Lower leg skin (tissue), 4 donors: ENCODE measurements at regions not wholly inside any gene's neighbourhood (a gene's known extent, or its start where the extent isn't known, plus 50 kb on each side); places are given as distances from the start of the nearest gene placed in this dataset.

Experiments
- DNase-seq, 2 donors: peaks; one replicate each; pipeline ENCODE4 v3.0.0-alpha.2; 2019; ENCODE audit warnings: low spot score in 2 of 2
- H3K4me3 ChIP-seq: fragments of 200-600 bp; sonication (generic); 2 replicates; pipeline ENCODE4 v1.5.1; 2017; ENCODE audit warnings: mild to moderate bottlenecking, low read depth; ENCODE audit not compliant: poor library complexity, severe bottlenecking
- POLR2A ChIP-seq, 2 donors: fragments of 450-650 bp; IDR thresholded peaks; one replicate each; pipeline ENCODE4 v1.6.1; 2016 to 2017; ENCODE audit warnings: antibody characterized with exemption in 2 of 2, mild to moderate bottlenecking in 1 of 2, moderate library complexity in 1 of 2
- WGBS, 2 donors: methylation state at CpG; one replicate each; pipeline ENCODE4 v1.1.5; 2018; 5-methylcytosine and 5-hydroxymethylcytosine counted together
- intact Hi-C: fragments of 100-400 bp; cut with DNase I; formaldehyde crosslinking; loops from one replicate; pipeline ENCODE4 v1.15.0; 2023; ENCODE audit warnings: low total_unique reads
- TF ChIP-seq, protein P1 (sequence below), 3 donors: fragments of 450-650 bp; IDR thresholded peaks; one replicate each; pipeline ENCODE4 v1.5.1; 2016; ENCODE audit warnings: antibody characterized with exemption in 3 of 3, mild to moderate bottlenecking in 3 of 3, moderate library complexity in 2 of 3

DNA sequence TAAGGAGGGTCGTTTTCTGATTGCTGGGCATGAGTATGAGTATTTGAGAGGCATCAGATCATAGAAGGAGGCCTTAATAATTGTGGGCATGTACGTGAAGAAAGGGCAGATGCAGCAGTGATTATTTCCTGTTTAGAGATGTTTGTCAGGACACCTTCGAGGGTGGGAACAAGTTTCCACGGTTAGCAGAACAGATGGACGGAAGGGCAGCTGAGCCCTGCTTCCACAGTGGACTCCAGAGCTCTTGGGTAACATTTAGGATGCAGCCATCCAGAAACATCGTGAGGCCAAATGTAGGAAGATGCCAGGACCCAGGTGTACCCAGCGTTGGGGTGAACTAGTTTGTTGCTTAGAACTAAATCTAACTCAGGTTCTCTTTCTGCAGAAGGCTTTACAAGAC lies 231.3 kb upstream of the FAT1 start:
- TF ChIP-seq POLR2A (IDR thresholded peaks at IDR 0.05): no peak
- TF ChIP-seq, protein P1, sequence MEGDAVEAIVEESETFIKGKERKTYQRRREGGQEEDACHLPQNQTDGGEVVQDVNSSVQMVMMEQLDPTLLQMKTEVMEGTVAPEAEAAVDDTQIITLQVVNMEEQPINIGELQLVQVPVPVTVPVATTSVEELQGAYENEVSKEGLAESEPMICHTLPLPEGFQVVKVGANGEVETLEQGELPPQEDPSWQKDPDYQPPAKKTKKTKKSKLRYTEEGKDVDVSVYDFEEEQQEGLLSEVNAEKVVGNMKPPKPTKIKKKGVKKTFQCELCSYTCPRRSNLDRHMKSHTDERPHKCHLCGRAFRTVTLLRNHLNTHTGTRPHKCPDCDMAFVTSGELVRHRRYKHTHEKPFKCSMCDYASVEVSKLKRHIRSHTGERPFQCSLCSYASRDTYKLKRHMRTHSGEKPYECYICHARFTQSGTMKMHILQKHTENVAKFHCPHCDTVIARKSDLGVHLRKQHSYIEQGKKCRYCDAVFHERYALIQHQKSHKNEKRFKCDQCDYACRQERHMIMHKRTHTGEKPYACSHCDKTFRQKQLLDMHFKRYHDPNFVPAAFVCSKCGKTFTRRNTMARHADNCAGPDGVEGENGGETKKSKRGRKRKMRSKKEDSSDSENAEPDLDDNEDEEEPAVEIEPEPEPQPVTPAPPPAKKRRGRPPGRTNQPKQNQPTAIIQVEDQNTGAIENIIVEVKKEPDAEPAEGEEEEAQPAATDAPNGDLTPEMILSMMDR (IDR thresholded peaks at IDR 0.05): no peak
- WGBS, 2 donors: 78 to 81% methylated on average over 7 of the region's 7 CpGs
- no peak overlapping the region for H3K4me3 ChIP-seq
- intact Hi-C loops: no loop called here
- DNase-seq: no peak

DNA sequence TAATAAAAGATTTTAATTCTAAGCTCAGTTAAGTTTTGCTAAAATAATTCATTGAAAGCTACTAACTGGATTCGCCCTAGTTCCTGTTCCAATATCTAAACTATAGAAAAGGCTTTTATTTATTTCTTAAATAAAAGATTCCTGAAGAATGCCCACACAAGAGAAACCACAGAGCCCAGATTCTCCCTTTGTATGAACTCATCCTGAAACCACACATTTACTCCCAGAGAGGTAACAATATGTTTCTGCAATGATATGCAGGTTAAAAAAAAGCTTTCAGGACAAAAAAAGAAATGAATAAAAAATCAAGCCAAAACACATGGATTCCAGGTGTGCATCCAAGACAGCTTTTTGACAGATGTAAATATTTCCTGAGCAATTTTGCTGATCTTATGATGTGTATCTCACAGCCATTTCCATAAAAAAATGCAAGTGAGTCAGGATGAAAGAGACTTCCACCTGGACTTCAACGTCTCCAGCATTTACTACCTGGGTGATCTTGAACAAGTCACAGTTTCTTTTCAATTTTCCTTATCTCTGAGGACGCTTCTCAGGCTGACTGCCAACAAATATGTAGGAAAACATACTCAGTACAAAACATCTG lies 234.4 kb upstream of the FAT1 start:
- DNase-seq: no peak
- 51 to 54% methylated on average over 3 of the region's 3 CpGs for WGBS, 2 donors
- no peak overlapping the region for H3K4me3 ChIP-seq
- TF ChIP-seq POLR2A (IDR thresholded peaks at IDR 0.05): no peak
- TF ChIP-seq, protein P1 (IDR thresholded peaks at IDR 0.05): no peak
- intact Hi-C loops: no loop called here

DNA sequence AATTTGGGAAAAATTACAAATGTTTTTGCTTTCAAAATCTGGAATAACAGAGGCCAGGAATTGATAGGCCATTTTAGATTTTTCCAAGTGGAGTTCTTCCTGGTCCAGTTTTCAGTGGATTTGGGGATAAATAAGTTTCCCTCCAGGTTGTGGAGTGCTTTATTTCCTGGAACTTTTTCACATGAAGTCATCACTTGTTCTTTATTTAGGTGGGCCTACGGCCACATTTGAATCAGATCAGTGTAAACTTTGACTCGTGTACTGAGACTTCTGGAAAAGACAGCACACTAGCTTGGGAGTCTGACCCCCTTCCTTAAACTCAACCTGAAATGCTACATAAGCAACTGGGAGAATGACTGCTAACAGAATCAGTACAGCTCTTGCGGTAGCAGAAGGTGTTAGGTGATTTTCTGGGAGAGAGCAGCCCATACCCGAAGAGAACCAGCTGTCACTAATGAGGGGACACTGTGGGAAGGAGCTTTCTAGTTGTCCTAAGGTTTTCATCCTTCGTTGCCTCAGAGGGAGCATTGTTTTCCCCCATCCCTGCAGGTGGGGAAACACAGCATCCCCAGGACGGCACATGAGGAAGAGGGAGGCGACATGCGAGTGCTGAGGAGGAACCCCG lies 235.2 kb upstream of the FAT1 start:
- intact Hi-C loops: no loop called here
- WGBS, 2 donors: 82 to 83% methylated on average over 9 of the region's 9 CpGs
- no peak overlapping the region for H3K4me3 ChIP-seq
- DNase-seq: no peak
- TF ChIP-seq, protein P1 (IDR thresholded peaks at IDR 0.05): no peak
- no peak for TF ChIP-seq POLR2A (IDR thresholded peaks at IDR 0.05)

DNA sequence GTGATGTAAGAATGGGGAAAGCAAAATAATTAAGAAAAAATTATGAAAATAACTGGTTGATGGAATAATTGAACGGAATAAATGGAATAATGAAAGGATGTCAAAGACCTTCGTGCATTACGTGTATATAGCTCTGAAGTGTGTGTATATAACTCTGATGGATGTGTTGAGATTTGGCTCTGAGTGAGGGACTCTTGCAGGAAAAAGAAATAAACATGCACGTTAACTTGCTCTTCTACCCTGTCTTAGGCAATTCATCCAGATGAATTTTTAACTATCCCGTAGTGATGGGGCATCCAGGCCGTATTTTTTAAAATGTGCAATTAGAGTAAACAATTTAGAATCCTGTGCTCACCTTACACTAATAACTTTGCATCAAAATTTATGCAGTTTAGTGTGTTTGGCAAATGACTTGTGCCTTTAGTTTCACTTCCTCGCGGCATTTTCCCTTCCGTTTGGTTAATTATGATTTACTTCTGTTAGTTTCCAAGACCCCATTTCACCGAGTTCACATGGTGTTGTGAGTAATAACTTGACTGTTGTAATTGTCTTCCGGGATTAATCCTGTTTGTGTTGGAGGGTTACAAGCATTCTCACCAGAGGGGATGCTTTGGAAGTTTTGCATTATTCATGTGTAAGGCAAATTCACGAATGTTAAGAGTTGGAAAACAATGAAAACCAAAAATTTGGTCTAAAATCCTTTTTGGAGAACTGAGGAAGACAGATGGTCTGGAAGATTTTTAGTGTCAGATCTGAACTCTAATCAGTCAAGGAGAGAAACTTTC lies 256.5 kb upstream of the FAT1 start:
- no peak for TF ChIP-seq POLR2A (IDR thresholded peaks at IDR 0.05)
- TF ChIP-seq, protein P1 (IDR thresholded peaks at IDR 0.05): no peak
- intact Hi-C loops: no loop called here
- no peak overlapping the region for H3K4me3 ChIP-seq
- DNase-seq: no peak
- WGBS, 2 donors: 65 to 66% methylated on average over 12 of the region's 12 CpGs

DNA sequence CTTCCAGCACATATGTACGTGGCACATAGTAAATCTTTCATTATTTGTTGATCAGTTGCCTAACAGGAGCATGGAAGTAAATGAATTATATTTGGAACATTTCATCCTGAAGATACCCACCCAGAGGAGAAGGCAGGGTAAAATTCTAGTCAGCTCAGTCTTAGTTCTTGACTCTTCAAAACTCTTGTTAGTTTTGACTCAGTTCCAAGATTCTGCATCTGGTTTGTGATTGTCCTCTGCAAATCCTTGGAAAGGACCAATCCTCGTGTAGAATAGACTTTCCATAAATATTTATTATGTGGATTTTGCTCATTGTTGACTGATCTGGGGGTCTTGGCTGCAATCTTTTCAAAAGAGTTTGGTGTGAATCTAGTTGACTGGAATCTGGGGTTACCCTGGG lies 257.5 kb upstream of the FAT1 start:
- H3K4me3 ChIP-seq: no peak overlapping the region
- no peak for TF ChIP-seq POLR2A (IDR thresholded peaks at IDR 0.05)
- TF ChIP-seq, protein P1 (IDR thresholded peaks at IDR 0.05): no peak
- no peak for DNase-seq
- intact Hi-C loops: no loop called here
- 40 to 49% methylated on average over 2 of the region's 2 CpGs for WGBS, 2 donors
